PC-3 (cell line): ENCODE measurements at regions not wholly inside any gene's neighbourhood (a gene's known extent, or its start where the extent isn't known, plus 50 kb on each side); places are given as distances from the start of the nearest gene placed in this dataset.

Experiments
- ATAC-seq: fragments of 200-7000 bp; cut with Tn5 transposase; 2 replicates; pipeline ENCODE4 v1.9.1; 2020; ENCODE audit warnings: mild to moderate bottlenecking, moderate library complexity
- BruUV-seq: library from RNA; stranded (reverse); fragments of 400-500 nt; replicated peaks from 2 replicates; lab custom pipeline; 2021; lab: Mats Ljungman, UMichigan
- CTCF ChIA-PET: fragments of 300-600 bp; sonication (Branson Sonifier 250); formaldehyde crosslinking; loops from one replicate; lab custom pipeline; 2022; ENCODE audit warnings: antibody characterized with exemption; lab: Charles Lee
- POLR2A ChIA-PET: fragments of 300-600 bp; sonication (Branson Sonifier 250); formaldehyde crosslinking; loops from one replicate; lab custom pipeline; 2022; ENCODE audit warnings: antibody characterized with exemption; ENCODE audit not compliant: unreplicated experiment; lab: Charles Lee
- DNase-seq: peaks from one replicate; pipeline ENCODE4 v3.0.0-alpha.2; 2015
- H2AFZ ChIP-seq: fragments of 300-600 bp; sonication (generic); 2 replicates; pipeline ENCODE4 v1.6.0; 2016; ENCODE audit warnings: antibody characterized with exemption, low read length
- H3F3A ChIP-seq: fragments of 300-600 bp; sonication (generic); one replicate; pipeline ENCODE4 v1.6.0; 2017; ENCODE audit warnings: antibody characterized with exemption, low read length, control low read depth, mild to moderate bottlenecking; ENCODE audit not compliant: unreplicated experiment
- H3K27ac ChIP-seq: fragments of 300-600 bp; sonication (generic); 2 replicates; pipeline ENCODE4 v1.5.1; 2016; ENCODE audit warnings: mild to moderate bottlenecking, low read length
- H3K27me3 ChIP-seq: fragments of 300-600 bp; sonication (generic); 2 replicates; pipeline ENCODE4 v1.6.1; 2016; ENCODE audit warnings: low read length, mixed read lengths
- H3K36me3 ChIP-seq: fragments of 300-600 bp; sonication (generic); 2 replicates; pipeline ENCODE4 v1.6.1; 2016; ENCODE audit warnings: low read depth, mixed run types, low read length, mixed read lengths
- H3K4me1 ChIP-seq: fragments of 300-600 bp; sonication (generic); 2 replicates; pipeline ENCODE4 v1.5.1; 2016; ENCODE audit warnings: low read length; ENCODE audit not compliant: insufficient read depth
- H3K4me2 ChIP-seq: fragments of 300-600 bp; sonication (generic); 2 replicates; pipeline ENCODE4 v1.6.0; 2016; ENCODE audit warnings: low read length
- H3K4me3 ChIP-seq: fragments of 300-600 bp; sonication (generic); 2 replicates; pipeline ENCODE4 v1.5.1; 2016; ENCODE audit warnings: mild to moderate bottlenecking, low read length, mixed read lengths
- H3K79me2 ChIP-seq: fragments of 300-600 bp; sonication (generic); 2 replicates; pipeline ENCODE4 v1.6.1; 2017; ENCODE audit warnings: low read length, mixed read lengths
- H3K9ac ChIP-seq: fragments of 300-600 bp; sonication (generic); 2 replicates; pipeline ENCODE4 v1.6.0; 2016; ENCODE audit warnings: mild to moderate bottlenecking, low read length
- H3K9me2 ChIP-seq: fragments of 300-600 bp; sonication (generic); replicated peaks from 2 replicates; pipeline ENCODE4 v1.6.1; 2016; ENCODE audit warnings: mixed run types, low read length, mixed read lengths
- H3K9me3 ChIP-seq: fragments of 300-600 bp; sonication (generic); 2 replicates; pipeline ENCODE4 v1.6.1; 2016; ENCODE audit warnings: low read length, mixed read lengths
- H4K20me1 ChIP-seq: fragments of 300-600 bp; sonication (generic); 2 replicates; pipeline ENCODE4 v1.6.1; 2016; ENCODE audit warnings: low read length, mixed read lengths
- CTCF ChIP-seq: fragments of 300-600 bp; sonication (generic); conservative IDR thresholded peaks from 2 replicates; pipeline ENCODE4 v1.5.1; 2017; ENCODE audit warnings: antibody characterized with exemption, low read depth, mild to moderate bottlenecking, low read length
- EZH2 ChIP-seq: fragments of 300-600 bp; sonication (generic); IDR thresholded peaks from one replicate; pipeline ENCODE4 v1.6.1; 2017; ENCODE audit warnings: antibody characterized with exemption, mild to moderate bottlenecking, low read length; ENCODE audit not compliant: unreplicated experiment
- EZH2phosphoT487 ChIP-seq: fragments of 300-600 bp; sonication (generic); IDR thresholded peaks from 2 replicates; pipeline ENCODE4 v1.6.1; 2018; ENCODE audit warnings: mild to moderate bottlenecking, antibody characterized with exemption, low read length, borderline replicate concordance
- intact Hi-C: fragments of 100-400 bp; cut with micrococcal nuclease; formaldehyde crosslinking; loops from 2 replicates; pipeline ENCODE4 v1.9.0; 2023

- ChIA-PET POLR2A (no interaction called here), CTCF (no interaction called here)
- Histone ChIP-seq H3K4me3 (no peak overlapping the region), H3K36me3 (no peaks in the 10 kb centered on the region), H3K27ac (no peak overlapping the region), H4K20me1 (no peaks in the 10 kb centered on the region), H2AFZ (no peak overlapping the region), H3K4me1 (peaks cover 34% of the 10 kb centered on the region), H3K79me2 (no peaks in the 10 kb centered on the region), H3K9ac (no peak overlapping the region), H3K27me3 (no peaks in the 10 kb centered on the region), H3K9me2 (no peaks in the 10 kb centered on the region), H3F3A (peaks cover 6% of the 10 kb centered on the region), H3K4me2 (no peak overlapping the region), H3K9me3 (no peaks in the 10 kb centered on the region)
- no peak for ATAC-seq
- no peak for DNase-seq
- BruUV-seq = no TSS peak
- intact Hi-C loops = loop anchor here (5.0 kb wide), 1 partner anchor 73 kb away; no protein-coding TSS in a partner anchor
- TF ChIP-seq EZH2 (no peak), EZH2phosphoT487 (no peak), CTCF (no peak)
Observed at GRCh38 chr5:135248801-135249231, 150.2 kb downstream of the MACROH2A1 start.

GRCh38 chr5:135246923-135247795 is 151.9 kb downstream of the MACROH2A1 start:
- DNase-seq = peak; percentile 90
- no peaks in the 10 kb centered on the region for H3K9me2 ChIP-seq
- CTCF ChIA-PET = interaction anchor here (1.5 kb wide), 1 partner anchor 38 kb away, joined by 5 read pairs; no protein-coding TSS in a partner anchor
- no peaks in the 10 kb centered on the region for H4K20me1 ChIP-seq
- peak; percentile 75 for ATAC-seq
- H3K36me3 ChIP-seq = no peaks in the 10 kb centered on the region
- H3K9me3 ChIP-seq = no peaks in the 10 kb centered on the region
- H3K27me3 ChIP-seq = no peaks in the 10 kb centered on the region
- no TSS peak for BruUV-seq
- POLR2A ChIA-PET = no interaction called here
- peak overlapping the region; percentile 66 for H3K9ac ChIP-seq
- H3K27ac ChIP-seq = peak overlapping the region; percentile 95
- H3K79me2 ChIP-seq = no peaks in the 10 kb centered on the region
- peak overlapping the region; percentile 79 for H3K4me2 ChIP-seq
- H2AFZ ChIP-seq = peak overlapping the region; percentile 73
- H3K4me1 ChIP-seq = peaks cover 45% of the 10 kb centered on the region
- peak overlapping the region; percentile 58 for H3K4me3 ChIP-seq
- intact Hi-C loops = loop anchor here (2.0 to 5.0 kb wide), 2 partner anchors 38 to 75 kb away; no protein-coding TSS in a partner anchor
- TF ChIP-seq CTCF (no peak), EZH2phosphoT487 (no peak), EZH2 (no peak)
- peaks cover 6% of the 10 kb centered on the region for H3F3A ChIP-seq
